H1 (cell line): ENCODE measurements at regions not wholly inside any gene's neighbourhood (a gene's known extent, or its start where the extent isn't known, plus 50 kb on each side); places are given as distances from the start of the nearest gene placed in this dataset.

Experiments
- CTCF ChIA-PET: fragments of 300-600 bp; sonication (Branson Sonifier 250); formaldehyde crosslinking; loops from one replicate; lab custom pipeline; 2021; ENCODE audit not compliant: partially characterized antibody; lab: Charles Lee
- POLR2A ChIA-PET: fragments of 300-600 bp; sonication (Branson Sonifier 250); formaldehyde crosslinking; loops from one replicate; lab custom pipeline; 2021; ENCODE audit warnings: inconsistent platforms; ENCODE audit not compliant: partially characterized antibody; lab: Charles Lee
- DNase-seq, 2 experiments: peaks; one replicate each; pipeline versions ENCODE4 v3.0.0 to v3.0.0-alpha.2; 2010 to 2022; ENCODE audit warnings: low spot score in 2 of 2, low read depth in 1 of 2, mixed read lengths in 1 of 2
- FAIRE-seq: peaks from 2 replicates; lab custom pipeline; 2011; peaks lifted over from hg19 to GRCh38; lab: Jason Lieb, UNC
- H2AFZ ChIP-seq: 2 replicates; pipeline ENCODE4 v1.8.1; 2012; ENCODE audit warnings: low read length, inconsistent platforms
- H2AK5ac ChIP-seq: 2 replicates; pipeline ENCODE4 v1.6.1; 2013; ENCODE audit warnings: low read depth, low read length
- H2BK120ac ChIP-seq: replicated peaks from 2 replicates; pipeline ENCODE3; 2013; ENCODE audit warnings: low read depth, low read length, inconsistent platforms
- H2BK12ac ChIP-seq: 2 replicates; pipeline ENCODE4 v1.6.1; 2013; ENCODE audit warnings: low read depth, low read length
- H2BK15ac ChIP-seq: 2 replicates; pipeline ENCODE4 v1.6.1; 2013; ENCODE audit warnings: low read length
- H2BK20ac ChIP-seq: 2 replicates; pipeline ENCODE4 v1.6.1; 2013; ENCODE audit warnings: low read length
- H2BK5ac ChIP-seq: 2 replicates; pipeline ENCODE4 v1.6.1; 2013; ENCODE audit warnings: low read depth, low read length
- H3K14ac ChIP-seq: 2 replicates; pipeline ENCODE4 v1.6.1; 2013; ENCODE audit warnings: inconsistent platforms; ENCODE audit not compliant: insufficient read length
- H3K18ac ChIP-seq: 2 replicates; pipeline ENCODE4 v1.6.1; 2013; ENCODE audit warnings: low read length; ENCODE audit errors: extremely low read depth
- H3K23ac ChIP-seq: 2 replicates; pipeline ENCODE4 v1.6.1; 2013; ENCODE audit warnings: inconsistent platforms; ENCODE audit not compliant: insufficient read length
- H3K23me2 ChIP-seq: 2 replicates; pipeline ENCODE4 v1.6.1; 2013; ENCODE audit warnings: low read depth, low read length
- H3K27ac ChIP-seq: 2 replicates; pipeline ENCODE4 v1.6.1; 2011; ENCODE audit warnings: low read depth, low read length, inconsistent platforms
- H3K27me3 ChIP-seq, 4 experiments: replicated peaks in 1 of 4; 1 replicate in 1 of 4; 2 replicates in 3 of 4; pipeline versions ENCODE4 v1.6.1 to v1.8.1; 2011 to 2013; ENCODE audit warnings: low read length in 3 of 4, mild to moderate bottlenecking in 3 of 4, inconsistent platforms in 2 of 4, mixed read lengths in 2 of 4, moderate library complexity in 1 of 4; ENCODE audit not compliant: control insufficient read depth in 3 of 4, insufficient read depth in 3 of 4; ENCODE audit errors: extremely low read depth in 1 of 4
- H3K36me3 ChIP-seq, 4 experiments: 2 replicates each; pipeline versions ENCODE4 v1.6.1 to v1.8.1; 2011 to 2013; ENCODE audit warnings: mild to moderate bottlenecking in 4 of 4, low read length in 3 of 4, moderate library complexity in 2 of 4, control low read depth in 1 of 4, inconsistent platforms in 1 of 4; ENCODE audit not compliant: insufficient read depth in 4 of 4, control insufficient read depth in 2 of 4
- H3K4ac ChIP-seq: replicated peaks from 2 replicates; pipeline ENCODE3; 2013; ENCODE audit warnings: low read length, low read depth, mixed read lengths, inconsistent platforms; ENCODE audit not compliant: insufficient read length
- H3K4me1 ChIP-seq, 4 experiments: replicated peaks in 1 of 4; 1 replicate in 1 of 4; 2 replicates in 3 of 4; pipeline versions ENCODE4 v1.6.1 to v1.8.1; 2011 to 2013; ENCODE audit warnings: low read length in 3 of 4, inconsistent platforms in 2 of 4, mixed read lengths in 1 of 4; ENCODE audit not compliant: insufficient read depth in 4 of 4, control insufficient read depth in 3 of 4
- H3K4me2 ChIP-seq, 2 experiments: 2 replicates each; pipeline versions ENCODE4 v1.6.1 to v1.8.1; 2011 to 2013; ENCODE audit warnings: low read depth in 2 of 2, low read length in 2 of 2, control low read depth in 1 of 2, inconsistent platforms in 1 of 2, mild to moderate bottlenecking in 1 of 2; ENCODE audit not compliant: insufficient read depth in 1 of 2
- H3K4me3 ChIP-seq, 4 experiments: fragments of 200-600, 300-600 bp in 1 of 4; sonication (generic), shearing (Covaris generic), sonication (Bioruptor Twin) in 1 of 4; 2 replicates each; pipeline versions ENCODE4 v1.5.1 to v1.8.1; 2011 to 2016; ENCODE audit warnings: low read length in 4 of 4, low read depth in 3 of 4, control low read depth in 2 of 4, inconsistent platforms in 2 of 4, mild to moderate bottlenecking in 2 of 4, mixed read lengths in 1 of 4, moderate library complexity in 1 of 4; ENCODE audit not compliant: insufficient read depth in 2 of 4; ENCODE audit errors: extremely low read depth in 1 of 4
- H3K56ac ChIP-seq: replicated peaks from 2 replicates; pipeline ENCODE3; 2013; ENCODE audit warnings: low read depth, mild to moderate bottlenecking, mixed read lengths, low read length, inconsistent platforms; ENCODE audit not compliant: insufficient read length
- H3K79me1 ChIP-seq: 2 replicates; pipeline ENCODE4 v1.6.1; 2013; ENCODE audit warnings: low read depth, low read length, control low read depth
- H3K79me2 ChIP-seq, 2 experiments: 2 replicates each; pipeline versions ENCODE4 v1.6.1 to v1.8.1; 2012 to 2013; ENCODE audit warnings: low read length in 2 of 2, mild to moderate bottlenecking in 2 of 2, inconsistent platforms in 1 of 2; ENCODE audit not compliant: insufficient read depth in 2 of 2, control insufficient read depth in 1 of 2
- H3K9ac ChIP-seq, 4 experiments: replicated peaks in 1 of 4; 1 replicate in 1 of 4; 2 replicates in 3 of 4; pipeline versions ENCODE4 v1.6.1 to v1.8.1; 2011 to 2013; ENCODE audit warnings: low read depth in 3 of 4, low read length in 3 of 4, control low read depth in 2 of 4, mild to moderate bottlenecking in 2 of 4, moderate library complexity in 2 of 4, inconsistent platforms in 1 of 4; ENCODE audit errors: extremely low read depth in 1 of 4
- H3K9me3 ChIP-seq, 2 experiments: 2 replicates each; pipeline versions ENCODE4 v1.6.1 to v1.8.1; 2012 to 2013; ENCODE audit warnings: mild to moderate bottlenecking in 2 of 2, moderate library complexity in 2 of 2, control low read depth in 1 of 2, inconsistent platforms in 1 of 2, low read depth in 1 of 2, low read length in 1 of 2, mixed read lengths in 1 of 2; ENCODE audit not compliant: insufficient read depth in 2 of 2
- H4K20me1 ChIP-seq, 2 experiments: replicated peaks in 1 of 2; 2 replicates each; pipeline versions ENCODE3 to v1.8.1; 2011 to 2013; ENCODE audit warnings: inconsistent platforms in 2 of 2, low read length in 2 of 2, mild to moderate bottlenecking in 1 of 2; ENCODE audit not compliant: insufficient read depth in 2 of 2, control insufficient read depth in 1 of 2
- H4K5ac ChIP-seq: 2 replicates; pipeline ENCODE4 v1.6.1; 2013; ENCODE audit warnings: low read length, low read depth, mixed read lengths, inconsistent platforms; ENCODE audit not compliant: insufficient read length
- H4K8ac ChIP-seq: 2 replicates; pipeline ENCODE4 v1.8.0; 2013; ENCODE audit warnings: mild to moderate bottlenecking, moderate library complexity, low read length, inconsistent platforms; ENCODE audit not compliant: insufficient read depth; ENCODE audit errors: extremely low read depth
- H4K91ac ChIP-seq: replicated peaks from 2 replicates; pipeline ENCODE3; 2013; ENCODE audit warnings: low read length, mixed read lengths, inconsistent platforms; ENCODE audit not compliant: insufficient read length
- CTCF ChIP-seq, 3 experiments: IDR thresholded peaks; 1 replicate in 2 of 3; 2 replicates in 1 of 3; pipeline versions ENCODE4 v1.5.1 to v1.6.1; 2011; ENCODE audit warnings: low read length in 3 of 3, mild to moderate bottlenecking in 3 of 3, inconsistent platforms in 2 of 3, low read depth in 1 of 3, moderate library complexity in 1 of 3; ENCODE audit not compliant: insufficient read depth in 1 of 3; ENCODE audit errors: control extremely low read depth in 1 of 3
- NRF1 ChIP-seq: IDR thresholded peaks from 2 replicates; pipeline ENCODE4 v1.6.1; 2011; ENCODE audit warnings: mild to moderate bottlenecking, low read depth, low read length, improper control_type of control experiment
- POLR2AphosphoS5 ChIP-seq: IDR thresholded peaks from 2 replicates; pipeline ENCODE4 v1.6.1; 2011; ENCODE audit warnings: low read depth, low read length
- RAD21 ChIP-seq, 2 experiments: IDR thresholded peaks in 1 of 2; conservative IDR thresholded peaks in 1 of 2; 2 replicates each; pipeline ENCODE4 v1.6.1; 2011; ENCODE audit warnings: low read depth in 2 of 2, low read length in 2 of 2, improper control_type of control experiment in 1 of 2, inconsistent platforms in 1 of 2, mild to moderate bottlenecking in 1 of 2, moderate library complexity in 1 of 2
- TAF1 ChIP-seq: IDR thresholded peaks from 2 replicates; pipeline ENCODE4 v1.6.1; 2011; ENCODE audit warnings: mild to moderate bottlenecking, low read depth, low read length
- WGBS, 2 experiments: shearing (Covaris generic) in 1 of 2; methylation state at CpG; one replicate each; pipeline versions ENCODE4 v1.1.6 to v1.1.7; 2013 to 2015; ENCODE audit warnings: low lambda C conversion rate in 2 of 2, mixed read lengths in 2 of 2, inconsistent platforms in 1 of 2, low coverage in 1 of 2, missing lambda C conversion rate in 1 of 2; ENCODE audit not compliant: insufficient replicate concordance in 2 of 2, insufficient coverage in 1 of 2, insufficient read length in 1 of 2; ENCODE audit errors: extremely low coverage in 1 of 2, missing lambda C conversion rate in 1 of 2; 5-methylcytosine and 5-hydroxymethylcytosine counted together
- TF ChIP-seq, protein P1 (sequence below): IDR thresholded peaks from 2 replicates; pipeline ENCODE4 v1.6.1; 2012; ENCODE audit warnings: inconsistent platforms

DNA sequence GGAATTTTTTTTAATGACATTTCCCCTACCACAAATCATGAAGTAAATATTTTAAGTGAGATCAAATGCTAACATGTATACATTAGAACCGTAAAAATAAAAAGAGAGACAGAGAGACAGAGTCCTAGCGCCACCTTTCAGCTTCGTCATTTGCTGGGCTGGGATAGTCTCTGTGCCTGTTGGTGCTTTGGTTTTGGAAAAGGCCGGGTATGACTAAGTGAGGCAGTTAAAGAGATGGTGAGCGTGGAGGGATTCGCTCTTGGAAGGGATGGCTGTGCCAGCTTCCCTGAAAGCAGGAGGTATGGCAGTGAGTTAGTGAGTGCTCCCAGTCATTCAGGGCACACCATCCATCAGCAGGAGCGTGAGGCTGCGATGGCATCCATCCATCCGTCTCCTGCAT, 729.6 kb upstream of the WWC1 start:
- Histone ChIP-seq H2BK5ac (no peak overlapping the region; the same call in 1 of the 2 replicates), H3K79me2 (no peaks in the 10 kb centered on the region), H2BK20ac (no peak overlapping the region), H4K5ac (no peak overlapping the region), H2BK120ac (no peak overlapping the region), H3K23me2 (no peaks in the 10 kb centered on the region), H3K4ac (no peak overlapping the region), H2AFZ (0 out of 2 replicates have a peak overlapping the region, but pooled peaks have one; percentile 48), H3K27ac (no peak overlapping the region), H4K8ac (no peak overlapping the region), H3K4me1 (peaks cover 0 to 2% (median 0%) of the 10 kb centered on the region in 4 experiments; a peak in 2 of 7 replicates), H2BK15ac (no peak overlapping the region), H3K4me3 (no peak overlapping the region), H3K14ac (no peak overlapping the region), H3K79me1 (no peaks in the 10 kb centered on the region), H3K56ac (no peak overlapping the region), H4K20me1 (no peaks in the 10 kb centered on the region), H2BK12ac (peak overlapping the region; percentile 62; the same call in 1 of the 2 replicates), H2AK5ac (no peak overlapping the region), H3K27me3 (peaks cover 0 to 1% (median 0%) of the 10 kb centered on the region in 4 experiments; a peak in 1 of 7 replicates), H3K9me3 (peaks cover 0 to 9% of the 10 kb centered on the region in 2 experiments; a peak in 2 of 4 replicates), H3K4me2 (no peak overlapping the region), H3K36me3 (no peaks in the 10 kb centered on the region), H4K91ac (no peak overlapping the region), H3K18ac (no peak overlapping the region), H3K23ac (no peak overlapping the region), H3K9ac (no peak overlapping the region)
- CTCF ChIA-PET, result interaction anchor here (0.7 to 2.6 kb wide), 13 partner anchors 9 to 532 kb away, joined by 3 to 15 read pairs (median 4); no protein-coding TSS in a partner anchor
- FAIRE-seq (no peak), DNase-seq (no peak)
- WGBS, 2 experiments, result 85% methylated on average over 9 of the region's 9 CpGs; no CpG with 5 or more reads in 1 of the 2 experiments
- TF ChIP-seq, protein P1, sequence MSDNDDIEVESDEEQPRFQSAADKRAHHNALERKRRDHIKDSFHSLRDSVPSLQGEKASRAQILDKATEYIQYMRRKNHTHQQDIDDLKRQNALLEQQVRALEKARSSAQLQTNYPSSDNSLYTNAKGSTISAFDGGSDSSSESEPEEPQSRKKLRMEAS, result no peak
- TF ChIP-seq POLR2AphosphoS5, result no peak
- TF ChIP-seq NRF1, result no peak
- TF ChIP-seq TAF1, result no peak
- peak; percentile 48 to 54 for TF ChIP-seq RAD21 (IDR thresholded peaks at IDR 0.05 in 1 of 2, conservative IDR thresholded peaks at IDR 0.05 in 1 of 2; ENCODE audit: low read depth in 2 of 2, low read length in 2 of 2)
- peak in 2 of 3 experiments; percentile 19 to 23; a peak in 2 of 4 replicates for TF ChIP-seq CTCF (IDR thresholded peaks at IDR 0.05; ENCODE audit: control extremely low read depth in 1 of 3, insufficient read depth in 1 of 3, low read depth in 1 of 3, low read length in 3 of 3)
- POLR2A ChIA-PET, result no interaction called here
